Adipocyte (in vitro differentiated cells): ENCODE measurements at regions not wholly inside any gene's neighbourhood (a gene's known extent, or its start where the extent isn't known, plus 50 kb on each side); places are given as distances from the start of the nearest gene placed in this dataset.

ENCODE experiments used
- DNase-seq: peaks from one replicate; pipeline ENCODE4 v3.0.0-alpha.2; 2015; ENCODE audit warnings: low read depth
- H3K27me3 ChIP-seq: replicated peaks from 2 replicates; pipeline ENCODE4 v1.7.0; 2013; ENCODE audit warnings: mild to moderate bottlenecking, low read length, moderate library complexity; ENCODE audit not compliant: control insufficient read depth, insufficient read depth
- H3K36me3 ChIP-seq: 2 replicates; pipeline ENCODE4 v1.7.0; 2013; ENCODE audit warnings: low read length, mild to moderate bottlenecking, moderate library complexity; ENCODE audit not compliant: control insufficient read depth, insufficient read depth, severe bottlenecking
- H3K4me1 ChIP-seq: 2 replicates; pipeline ENCODE4 v1.7.0; 2013; ENCODE audit warnings: mild to moderate bottlenecking, low read length, moderate library complexity; ENCODE audit not compliant: control insufficient read depth, insufficient read depth
- H3K4me3 ChIP-seq: 2 replicates; pipeline ENCODE4 v1.7.0; 2013; ENCODE audit warnings: mild to moderate bottlenecking, low read length, moderate library complexity
- H3K9ac ChIP-seq: 2 replicates; pipeline ENCODE4 v1.7.0; 2013; ENCODE audit warnings: mild to moderate bottlenecking, low read length, moderate library complexity
- H3K9me3 ChIP-seq: 2 replicates; pipeline ENCODE4 v1.7.0; 2013; ENCODE audit warnings: mild to moderate bottlenecking, low read length, moderate library complexity; ENCODE audit not compliant: control insufficient read depth

GRCh38 chr22:49444781-49445180 lies 382.9 kb downstream of the BRD1 start:
- no peaks in the 10 kb centered on the region for H3K27me3 ChIP-seq
- no peak overlapping the region for H3K9ac ChIP-seq
- no peaks in the 10 kb centered on the region for H3K9me3 ChIP-seq
- DNase-seq: no peak
- H3K36me3 ChIP-seq: no peaks in the 10 kb centered on the region
- H3K4me3 ChIP-seq: no peak overlapping the region
- H3K4me1 ChIP-seq: no peaks in the 10 kb centered on the region

GRCh38 chr22:49440931-49441330 lies 386.7 kb downstream of the BRD1 start:
- H3K4me3 ChIP-seq: no peak overlapping the region
- no peaks in the 10 kb centered on the region for H3K27me3 ChIP-seq
- no peak for DNase-seq
- no peaks in the 10 kb centered on the region for H3K9me3 ChIP-seq
- no peaks in the 10 kb centered on the region for H3K4me1 ChIP-seq
- H3K9ac ChIP-seq: no peak overlapping the region
- no peaks in the 10 kb centered on the region for H3K36me3 ChIP-seq

- DNase-seq: no peak
These were observed 388.3 kb downstream of the BRD1 start for GRCh38 chr22:49439373-49439772.

GRCh38 chr22:49437956-49438355 lies 389.7 kb downstream of the BRD1 start:
- DNase-seq: no peak
- H3K4me1 ChIP-seq: no peaks in the 10 kb centered on the region
- no peak overlapping the region for H3K9ac ChIP-seq

More at GRCh38 chr22:49439373-49439772, 388.3 kb downstream of the BRD1 start:
- Histone ChIP-seq H3K36me3 (no peaks in the 10 kb centered on the region), H3K4me1 (no peaks in the 10 kb centered on the region), H3K27me3 (no peaks in the 10 kb centered on the region), H3K4me3 (no peak overlapping the region), H3K9ac (no peak overlapping the region), H3K9me3 (peaks cover 5% of the 10 kb centered on the region)

GRCh38 chr22:49437356-49437755 lies 390.3 kb downstream of the BRD1 start:
- Histone ChIP-seq H3K4me3 (no peak overlapping the region), H3K36me3 (no peaks in the 10 kb centered on the region), H3K4me1 (no peaks in the 10 kb centered on the region), H3K9me3 (peaks cover 5% of the 10 kb centered on the region), H3K9ac (no peak overlapping the region), H3K27me3 (no peaks in the 10 kb centered on the region)
- no peak for DNase-seq

More at GRCh38 chr22:49437956-49438355, 389.7 kb downstream of the BRD1 start:
- Histone ChIP-seq H3K4me3 (no peak overlapping the region), H3K36me3 (no peaks in the 10 kb centered on the region), H3K27me3 (no peaks in the 10 kb centered on the region), H3K9me3 (peaks cover 5% of the 10 kb centered on the region)

GRCh38 chr22:49436056-49436455 lies 391.6 kb downstream of the BRD1 start:
- no peak for DNase-seq
- H3K9me3 ChIP-seq: peaks cover 5% of the 10 kb centered on the region
- H3K4me1 ChIP-seq: no peaks in the 10 kb centered on the region
- H3K9ac ChIP-seq: no peak overlapping the region
- H3K4me3 ChIP-seq: no peak overlapping the region
- no peaks in the 10 kb centered on the region for H3K36me3 ChIP-seq
- H3K27me3 ChIP-seq: no peaks in the 10 kb centered on the region

- H3K4me3 ChIP-seq: no peak overlapping the region
- no peaks in the 10 kb centered on the region for H3K36me3 ChIP-seq
These were observed 392.1 kb downstream of the BRD1 start for GRCh38 chr22:49435596-49435995.

GRCh38 chr22:49433717-49434611 lies 393.7 kb downstream of the BRD1 start:
- H3K4me3 ChIP-seq: no peak overlapping the region
- no peaks in the 10 kb centered on the region for H3K27me3 ChIP-seq
- no peak overlapping the region for H3K9ac ChIP-seq
- peaks cover 5% of the 10 kb centered on the region for H3K9me3 ChIP-seq
- no peak for DNase-seq
- no peaks in the 10 kb centered on the region for H3K4me1 ChIP-seq
- H3K36me3 ChIP-seq: no peaks in the 10 kb centered on the region

More at GRCh38 chr22:49435596-49435995, 392.1 kb downstream of the BRD1 start:
- no peak for DNase-seq
- Histone ChIP-seq H3K4me1 (no peaks in the 10 kb centered on the region), H3K9ac (no peak overlapping the region), H3K9me3 (peaks cover 5% of the 10 kb centered on the region), H3K27me3 (no peaks in the 10 kb centered on the region)

GRCh38 chr22:49432897-49433443 lies 394.7 kb downstream of the BRD1 start:
- Histone ChIP-seq H3K4me3 (no peak overlapping the region), H3K36me3 (no peaks in the 10 kb centered on the region), H3K27me3 (no peaks in the 10 kb centered on the region), H3K9ac (no peak overlapping the region), H3K9me3 (peaks cover 5% of the 10 kb centered on the region), H3K4me1 (no peaks in the 10 kb centered on the region)
- no peak for DNase-seq

- no peak for DNase-seq
- Histone ChIP-seq H3K9me3 (peaks cover 5% of the 10 kb centered on the region), H3K9ac (no peak overlapping the region), H3K36me3 (no peaks in the 10 kb centered on the region), H3K27me3 (no peaks in the 10 kb centered on the region), H3K4me3 (no peak overlapping the region), H3K4me1 (no peaks in the 10 kb centered on the region)
These were observed 395.3 kb downstream of the BRD1 start for GRCh38 chr22:49432211-49432896.

- Histone ChIP-seq H3K4me3 (no peak overlapping the region), H3K9me3 (peaks cover 5% of the 10 kb centered on the region), H3K36me3 (no peaks in the 10 kb centered on the region), H3K27me3 (no peaks in the 10 kb centered on the region), H3K9ac (no peak overlapping the region), H3K4me1 (no peaks in the 10 kb centered on the region)
- no peak for DNase-seq
These were observed 396.1 kb downstream of the BRD1 start for GRCh38 chr22:49431551-49431950.
